ENCODE measurements at regions not wholly inside any gene's neighbourhood (a gene's known extent, or its start where the extent isn't known, plus 50 kb on each side); places are given as distances from the start of the nearest gene placed in this dataset.
A peak's percentile ranks its signal among the peaks of the same experiment; 100 is the strongest.
"Not testable (repeated sequence)": the region's sequence is repeated elsewhere in the genome, so short reads cannot be mapped to it uniquely, and the experiment has no call there.

- DNase-seq (ENCODE audit: low read depth): no peak
Observed at GRCh38 chr16:58850019-58850677, 116.0 kb upstream of the GOT2 start.

- no peak for DNase-seq (ENCODE audit: low read depth)
Observed at GRCh38 chr16:58848662-58849002, 114.5 kb upstream of the GOT2 start.

- no peak for DNase-seq (ENCODE audit: low read depth)
Observed at GRCh38 chr16:58847902-58848661, 114.0 kb upstream of the GOT2 start.

- DNase-seq (ENCODE audit: low read depth): not testable (repeated sequence)
Observed at GRCh38 chr16:58846226-58846625, 112.1 kb upstream of the GOT2 start.

GRCh38 chr16:58843675-58844074, 109.6 kb upstream of the GOT2 start:
- peak; percentile 20 for DNase-seq (ENCODE audit: low read depth)

GRCh38 chr16:58842746-58843145, 108.6 kb upstream of the GOT2 start:
- DNase-seq (ENCODE audit: low read depth): no peak

GRCh38 chr16:58842156-58842555, 108.0 kb upstream of the GOT2 start:
- DNase-seq (ENCODE audit: low read depth): no peak

GRCh38 chr16:58837950-58838349, 103.8 kb upstream of the GOT2 start:
- no peak for DNase-seq (ENCODE audit: low read depth)

GRCh38 chr16:58836427-58836826, 102.3 kb upstream of the GOT2 start:
- no peak for DNase-seq (ENCODE audit: low read depth)

GRCh38 chr16:58832386-58832895, 98.3 kb upstream of the GOT2 start:
- DNase-seq (ENCODE audit: low read depth): no peak

- DNase-seq (ENCODE audit: low read depth): no peak
Observed at GRCh38 chr16:58831386-58831785, 97.3 kb upstream of the GOT2 start.

- DNase-seq (ENCODE audit: low read depth): no peak
Observed at GRCh38 chr16:58828901-58829545, 94.9 kb upstream of the GOT2 start.

GRCh38 chr16:58824201-58824600, 90.1 kb upstream of the GOT2 start:
- DNase-seq (ENCODE audit: low read depth): no peak

- no peak for DNase-seq (ENCODE audit: low read depth)
Observed at GRCh38 chr16:58821886-58822285, 87.8 kb upstream of the GOT2 start.

- DNase-seq (ENCODE audit: low read depth): no peak
Observed at GRCh38 chr16:58820411-58820810, 86.3 kb upstream of the GOT2 start.

- DNase-seq (ENCODE audit: low read depth): no peak
Observed at GRCh38 chr16:58815181-58815888, 81.2 kb upstream of the GOT2 start.

- DNase-seq (ENCODE audit: low read depth): peak; percentile 52
Observed at GRCh38 chr16:58814348-58814801, 80.3 kb upstream of the GOT2 start.

GRCh38 chr16:58809213-58809612, 75.1 kb upstream of the GOT2 start:
- no peak for DNase-seq (ENCODE audit: low read depth)

- DNase-seq (ENCODE audit: low read depth): no peak
Observed at GRCh38 chr16:58807276-58807675, 73.2 kb upstream of the GOT2 start.

- no peak for DNase-seq (ENCODE audit: low read depth)
Observed at GRCh38 chr16:58801838-58802237, 67.7 kb upstream of the GOT2 start.

GRCh38 chr16:58797137-58797801, 63.2 kb upstream of the GOT2 start:
- no peak for DNase-seq (ENCODE audit: low read depth)

Data from myocyte (in vitro differentiated cells).